ENCODE measurements at regions not wholly inside any gene's neighbourhood (a gene's known extent, or its start where the extent isn't known, plus 50 kb on each side); places are given as distances from the start of the nearest gene placed in this dataset.

GRCh38 chr16:62156971-62157370, 120.7 kb upstream of the CDH8 start:
- H3K36me3 ChIP-seq (ENCODE audit: control insufficient read depth in 2 of 2, insufficient read depth in 2 of 2, low read length in 1 of 2), result no peaks in the 10 kb centered on the region
- POLR2A ChIA-PET, result no interaction called here
- no peak overlapping the region for H3K9ac ChIP-seq (ENCODE audit: control insufficient read depth, insufficient read depth, low read length)
- no peaks in the 10 kb centered on the region for H3K79me2 ChIP-seq (ENCODE audit: control insufficient read depth, insufficient read depth, low read length)
- CTCF ChIA-PET, result no interaction called here
- FAIRE-seq (no peak), DNase-seq (ENCODE audit: low read depth, low spot score) (no peak), ATAC-seq (no peak)
- H3K4me2 ChIP-seq (ENCODE audit: control insufficient read depth, insufficient read depth), result no peak overlapping the region
- H4K20me1 ChIP-seq (ENCODE audit: control insufficient read depth, insufficient read depth), result no peaks in the 10 kb centered on the region
- intact Hi-C loops (cut with micrococcal nuclease; ENCODE audit: unreplicated experiment) (no loop called here), in situ Hi-C loops (cut with MboI) (no loop called here)
- RAD21 ChIA-PET (ENCODE audit: unreplicated experiment), result no interaction called here
- H3K27ac ChIP-seq (ENCODE audit: control insufficient read depth, insufficient read depth), result no peak overlapping the region
- H2AFZ ChIP-seq (ENCODE audit: control insufficient read depth, low read depth, low read length), result no peak overlapping the region
- H3K4me1 ChIP-seq (ENCODE audit: control insufficient read depth, insufficient read depth, low read length), result no peaks in the 10 kb centered on the region
- H3K27me3 ChIP-seq (replicated peaks in 1 of 2; ENCODE audit: control insufficient read depth in 2 of 2, insufficient read depth in 2 of 2, low read length in 1 of 2), result no peaks in the 10 kb centered on the region
- no peak overlapping the region for H3K4me3 ChIP-seq
- TF ChIP-seq NFYB (IDR thresholded peaks at IDR 0.05; ENCODE audit: insufficient read depth, low read depth, low read length), result no peak
- TF ChIP-seq FOXK2 (IDR thresholded peaks at IDR 0.05), result no peak
- TF ChIP-seq IKZF1 (conservative IDR thresholded peaks at IDR 0.05), result no peak
- no peak for TF ChIP-seq RAD51 (IDR thresholded peaks at IDR 0.05)
- TF ChIP-seq JUNB (IDR thresholded peaks at IDR 0.05), result no peak
- no peak for TF ChIP-seq MTA3 (IDR thresholded peaks at IDR 0.05; ENCODE audit: borderline replicate concordance, low read length)
- TF ChIP-seq REST (IDR thresholded peaks at IDR 0.05; ENCODE audit: low read depth, low read length), result no peak
- TF ChIP-seq NFYA (IDR thresholded peaks at IDR 0.05; ENCODE audit: borderline replicate concordance, low read depth, low read length), result no peak
- TF ChIP-seq TBL1XR1 (IDR thresholded peaks at IDR 0.05; ENCODE audit: low read depth, low read length), result no peak
- TF ChIP-seq, protein P1, sequence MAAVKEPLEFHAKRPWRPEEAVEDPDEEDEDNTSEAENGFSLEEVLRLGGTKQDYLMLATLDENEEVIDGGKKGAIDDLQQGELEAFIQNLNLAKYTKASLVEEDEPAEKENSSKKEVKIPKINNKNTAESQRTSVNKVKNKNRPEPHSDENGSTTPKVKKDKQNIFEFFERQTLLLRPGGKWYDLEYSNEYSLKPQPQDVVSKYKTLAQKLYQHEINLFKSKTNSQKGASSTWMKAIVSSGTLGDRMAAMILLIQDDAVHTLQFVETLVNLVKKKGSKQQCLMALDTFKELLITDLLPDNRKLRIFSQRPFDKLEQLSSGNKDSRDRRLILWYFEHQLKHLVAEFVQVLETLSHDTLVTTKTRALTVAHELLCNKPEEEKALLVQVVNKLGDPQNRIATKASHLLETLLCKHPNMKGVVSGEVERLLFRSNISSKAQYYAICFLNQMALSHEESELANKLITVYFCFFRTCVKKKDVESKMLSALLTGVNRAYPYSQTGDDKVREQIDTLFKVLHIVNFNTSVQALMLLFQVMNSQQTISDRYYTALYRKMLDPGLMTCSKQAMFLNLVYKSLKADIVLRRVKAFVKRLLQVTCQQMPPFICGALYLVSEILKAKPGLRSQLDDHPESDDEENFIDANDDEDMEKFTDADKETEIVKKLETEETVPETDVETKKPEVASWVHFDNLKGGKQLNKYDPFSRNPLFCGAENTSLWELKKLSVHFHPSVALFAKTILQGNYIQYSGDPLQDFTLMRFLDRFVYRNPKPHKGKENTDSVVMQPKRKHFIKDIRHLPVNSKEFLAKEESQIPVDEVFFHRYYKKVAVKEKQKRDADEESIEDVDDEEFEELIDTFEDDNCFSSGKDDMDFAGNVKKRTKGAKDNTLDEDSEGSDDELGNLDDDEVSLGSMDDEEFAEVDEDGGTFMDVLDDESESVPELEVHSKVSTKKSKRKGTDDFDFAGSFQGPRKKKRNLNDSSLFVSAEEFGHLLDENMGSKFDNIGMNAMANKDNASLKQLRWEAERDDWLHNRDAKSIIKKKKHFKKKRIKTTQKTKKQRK (IDR thresholded peaks at IDR 0.05; ENCODE audit: low read depth, low read length), result no peak
- no TSS peak for BruUV-seq (replicated peaks)
- H3K9me3 ChIP-seq (replicated peaks; ENCODE audit: control insufficient read depth, insufficient read depth, low read length), result no peaks in the 10 kb centered on the region
- SMC1A ChIA-PET (ENCODE audit: uncharacterized antibody, unreplicated experiment), result no interaction called here
- 14% methylated on average over 1 of the region's 2 CpGs for WGBS (ENCODE audit: insufficient coverage, insufficient replicate concordance, low lambda C conversion rate, missing lambda C conversion rate)
